ENCODE measurements at regions not wholly inside any gene's neighbourhood (a gene's known extent, or its start where the extent isn't known, plus 50 kb on each side); places are given as distances from the start of the nearest gene placed in this dataset.

- Histone ChIP-seq H3K4me3 (no peak overlapping the region), H3K36me3 (no peaks in the 10 kb centered on the region), H3K4me1 (no peaks in the 10 kb centered on the region), H3K27ac (no peak overlapping the region), H3K9me3 (no peaks in the 10 kb centered on the region), H3K27me3 (no peaks in the 10 kb centered on the region)
- no peak for ATAC-seq
- no CpG with 5 or more reads among the region's 4 CpGs for WGBS, 2 donors (ENCODE audit: low coverage in 1 of 2)
- TF ChIP-seq POLR2A (IDR thresholded peaks at IDR 0.05) (no peak), POLR2AphosphoS5 (IDR thresholded peaks at IDR 0.05) (no peak), CTCF (IDR thresholded peaks at IDR 0.05) (no peak), EP300 (IDR thresholded peaks at IDR 0.05) (no peak)
Measured at GRCh38 chr2:45112750-45113149, 103.5 kb upstream of the SIX2 start.

- WGBS, 2 donors (ENCODE audit: low coverage in 1 of 2), result no CpG with 5 or more reads among the region's 1 CpG
- no peak overlapping the region for H3K27ac ChIP-seq
- no peaks in the 10 kb centered on the region for H3K36me3 ChIP-seq
- H3K9me3 ChIP-seq, result no peaks in the 10 kb centered on the region
- TF ChIP-seq POLR2AphosphoS5 (IDR thresholded peaks at IDR 0.05) (no peak), EP300 (IDR thresholded peaks at IDR 0.05) (no peak), CTCF (IDR thresholded peaks at IDR 0.05) (no peak), POLR2A (IDR thresholded peaks at IDR 0.05) (no peak)
- ATAC-seq, result no peak
- H3K4me1 ChIP-seq, result no peaks in the 10 kb centered on the region
- H3K27me3 ChIP-seq, result peaks cover 16% of the 10 kb centered on the region
- H3K4me3 ChIP-seq, result no peak overlapping the region
Measured at GRCh38 chr2:45105050-45105582, 95.9 kb upstream of the SIX2 start.

- 61 to 72% methylated on average over 3 of the region's 3 CpGs for WGBS, 2 donors (ENCODE audit: low coverage in 1 of 2)
- H3K36me3 ChIP-seq, result no peaks in the 10 kb centered on the region
Measured at GRCh38 chr2:45104429-45104828, 95.2 kb upstream of the SIX2 start.

GRCh38 chr2:45103351-45104345 lies 94.4 kb upstream of the SIX2 start:
- no peak for TF ChIP-seq CTCF (IDR thresholded peaks at IDR 0.05)
- TF ChIP-seq EP300 (IDR thresholded peaks at IDR 0.05), result no peak
- TF ChIP-seq POLR2A (IDR thresholded peaks at IDR 0.05), result no peak
- TF ChIP-seq POLR2AphosphoS5 (IDR thresholded peaks at IDR 0.05), result no peak
- peaks cover 16% of the 10 kb centered on the region for H3K27me3 ChIP-seq
- H3K9me3 ChIP-seq, result no peaks in the 10 kb centered on the region
- no peak overlapping the region for H3K27ac ChIP-seq
- H3K36me3 ChIP-seq, result no peaks in the 10 kb centered on the region
- H3K4me3 ChIP-seq, result no peak overlapping the region
- H3K4me1 ChIP-seq, result no peaks in the 10 kb centered on the region
- no peak for ATAC-seq
- 60 to 62% methylated on average over 8 of the region's 8 CpGs for WGBS, 2 donors (ENCODE audit: low coverage in 1 of 2)

More at GRCh38 chr2:45104429-45104828, 95.2 kb upstream of the SIX2 start:
- H3K27me3 ChIP-seq, result peaks cover 16% of the 10 kb centered on the region
- no peak overlapping the region for H3K4me3 ChIP-seq
- no peak overlapping the region for H3K27ac ChIP-seq
- H3K4me1 ChIP-seq, result no peaks in the 10 kb centered on the region
- TF ChIP-seq CTCF (IDR thresholded peaks at IDR 0.05) (no peak), POLR2AphosphoS5 (IDR thresholded peaks at IDR 0.05) (no peak), EP300 (IDR thresholded peaks at IDR 0.05) (no peak), POLR2A (IDR thresholded peaks at IDR 0.05) (no peak)
- no peak for ATAC-seq
- no peaks in the 10 kb centered on the region for H3K9me3 ChIP-seq
